Cerebellar cortex (tissue), 1 donor: ENCODE measurements at regions not wholly inside any gene's neighbourhood (a gene's known extent, or its start where the extent isn't known, plus 50 kb on each side); places are given as distances from the start of the nearest gene placed in this dataset.

Experiments
- DNase-seq: peaks from one replicate; pipeline ENCODE4 v3.0.0-alpha.2; 2015; ENCODE audit warnings: low spot score

GRCh38 chr9:99699396-99699795 is 122.3 kb upstream of the NR4A3 start:
- DNase-seq = no peak

GRCh38 chr9:99712214-99712613 is 109.5 kb upstream of the NR4A3 start:
- DNase-seq = no peak

- DNase-seq = no peak
Observed at GRCh38 chr9:99713838-99714306, 107.8 kb upstream of the NR4A3 start.

- DNase-seq = no peak
Observed at GRCh38 chr9:99718631-99719030, 103.1 kb upstream of the NR4A3 start.

GRCh38 chr9:99720455-99721050 is 101.1 kb upstream of the NR4A3 start:
- DNase-seq = no peak

- no peak for DNase-seq
Observed at GRCh38 chr9:99721898-99722297, 99.8 kb upstream of the NR4A3 start.

- no peak for DNase-seq
Observed at GRCh38 chr9:99722877-99723276, 98.8 kb upstream of the NR4A3 start.

- no peak for DNase-seq
Observed at GRCh38 chr9:99724640-99725039, 97.0 kb upstream of the NR4A3 start.

- DNase-seq = no peak
Observed at GRCh38 chr9:99725852-99726251, 95.8 kb upstream of the NR4A3 start.

- no peak for DNase-seq
Observed at GRCh38 chr9:99726758-99727157, 94.9 kb upstream of the NR4A3 start.

GRCh38 chr9:99730062-99730461 is 91.6 kb upstream of the NR4A3 start:
- no peak for DNase-seq

- no peak for DNase-seq
Observed at GRCh38 chr9:99731950-99732349, 89.7 kb upstream of the NR4A3 start.

- DNase-seq = no peak
Observed at GRCh38 chr9:99732715-99733114, 89.0 kb upstream of the NR4A3 start.

- no peak for DNase-seq
Observed at GRCh38 chr9:99735041-99735440, 86.6 kb upstream of the NR4A3 start.

GRCh38 chr9:99736291-99736690 is 85.4 kb upstream of the NR4A3 start:
- DNase-seq = no peak

- no peak for DNase-seq
Observed at GRCh38 chr9:99737649-99738048, 84.0 kb upstream of the NR4A3 start.

GRCh38 chr9:99743006-99743405 is 78.7 kb upstream of the NR4A3 start:
- no peak for DNase-seq

GRCh38 chr9:99743455-99743854 is 78.2 kb upstream of the NR4A3 start:
- no peak for DNase-seq

- DNase-seq = no peak
Observed at GRCh38 chr9:99744132-99744531, 77.6 kb upstream of the NR4A3 start.

GRCh38 chr9:99745085-99745484 is 76.6 kb upstream of the NR4A3 start:
- no peak for DNase-seq

GRCh38 chr9:99746406-99746805 is 75.3 kb upstream of the NR4A3 start:
- no peak for DNase-seq

- no peak for DNase-seq
Observed at GRCh38 chr9:99748266-99748665, 73.4 kb upstream of the NR4A3 start.

- DNase-seq = no peak
Observed at GRCh38 chr9:99748676-99749075, 73.0 kb upstream of the NR4A3 start.

- DNase-seq = no peak
Observed at GRCh38 chr9:99749641-99750040, 72.0 kb upstream of the NR4A3 start.

GRCh38 chr9:99750526-99750925 is 71.2 kb upstream of the NR4A3 start:
- no peak for DNase-seq
